Smooth muscle cell (in vitro differentiated cells): ENCODE measurements at regions not wholly inside any gene's neighbourhood (a gene's known extent, or its start where the extent isn't known, plus 50 kb on each side); places are given as distances from the start of the nearest gene placed in this dataset.
A peak's percentile ranks its signal among the peaks of the same experiment; 100 is the strongest.

ENCODE experiments used
- DNase-seq: peaks from one replicate; lab custom pipeline; 2025; ENCODE audit not compliant: unreplicated experiment; lab: John Stamatoyannopoulos, UW
- H2AFZ ChIP-seq: fragments of 200-600 bp; sonication (generic); 2 replicates; pipeline ENCODE4 v1.6.0; 2016; ENCODE audit warnings: antibody characterized with exemption, low read depth, mild to moderate bottlenecking
- H3F3A ChIP-seq: fragments of 200-600 bp; sonication (generic); 2 replicates; pipeline ENCODE4 v1.6.0; 2017; ENCODE audit warnings: antibody characterized with exemption, low read depth
- H3K27ac ChIP-seq: fragments of 200-600 bp; sonication (generic); 2 replicates; pipeline ENCODE4 v1.5.1; 2016; ENCODE audit warnings: low read depth, mild to moderate bottlenecking
- H3K27me3 ChIP-seq: fragments of 200-600 bp; sonication (generic); 2 replicates; pipeline ENCODE4 v1.6.1; 2016; ENCODE audit warnings: low read depth, mild to moderate bottlenecking
- H3K36me3 ChIP-seq: fragments of 200-600 bp; sonication (generic); 2 replicates; pipeline ENCODE4 v1.5.1; 2016; ENCODE audit warnings: low read depth
- H3K4me1 ChIP-seq: fragments of 200-600 bp; sonication (generic); 2 replicates; pipeline ENCODE4 v1.5.1; 2016; ENCODE audit warnings: low read depth
- H3K4me2 ChIP-seq: fragments of 200-600 bp; sonication (generic); 2 replicates; pipeline ENCODE4 v1.6.0; 2016; ENCODE audit warnings: mild to moderate bottlenecking
- H3K4me3 ChIP-seq: fragments of 200-600 bp; sonication (generic); 2 replicates; pipeline ENCODE4 v1.5.1; 2016; ENCODE audit warnings: mild to moderate bottlenecking
- H3K79me2 ChIP-seq: fragments of 200-600 bp; sonication (generic); 2 replicates; pipeline ENCODE4 v1.6.0; 2016; ENCODE audit warnings: low read depth, mild to moderate bottlenecking
- H3K9ac ChIP-seq: fragments of 200-600 bp; sonication (generic); 2 replicates; pipeline ENCODE4 v1.6.0; 2016; ENCODE audit warnings: low read depth
- H3K9me3 ChIP-seq: fragments of 200-600 bp; sonication (generic); replicated peaks from 2 replicates; pipeline ENCODE4 v1.5.1; 2016; ENCODE audit warnings: low read depth
- H4K20me1 ChIP-seq: fragments of 200-600 bp; sonication (generic); 2 replicates; pipeline ENCODE4 v1.6.0; 2016; ENCODE audit warnings: low read depth
- CTCF ChIP-seq: fragments of 200-600 bp; sonication (generic); IDR thresholded peaks from 2 replicates; pipeline ENCODE4 v1.5.1; 2017; ENCODE audit warnings: borderline replicate concordance, mild to moderate bottlenecking, antibody characterized with exemption; ENCODE audit not compliant: insufficient read depth, poor library complexity, severe bottlenecking
- WGBS: methylation state at CpG from one replicate; pipeline ENCODE4 v1.1.7; 2016; ENCODE audit warnings: low lambda C conversion rate; 5-methylcytosine and 5-hydroxymethylcytosine counted together

DNA sequence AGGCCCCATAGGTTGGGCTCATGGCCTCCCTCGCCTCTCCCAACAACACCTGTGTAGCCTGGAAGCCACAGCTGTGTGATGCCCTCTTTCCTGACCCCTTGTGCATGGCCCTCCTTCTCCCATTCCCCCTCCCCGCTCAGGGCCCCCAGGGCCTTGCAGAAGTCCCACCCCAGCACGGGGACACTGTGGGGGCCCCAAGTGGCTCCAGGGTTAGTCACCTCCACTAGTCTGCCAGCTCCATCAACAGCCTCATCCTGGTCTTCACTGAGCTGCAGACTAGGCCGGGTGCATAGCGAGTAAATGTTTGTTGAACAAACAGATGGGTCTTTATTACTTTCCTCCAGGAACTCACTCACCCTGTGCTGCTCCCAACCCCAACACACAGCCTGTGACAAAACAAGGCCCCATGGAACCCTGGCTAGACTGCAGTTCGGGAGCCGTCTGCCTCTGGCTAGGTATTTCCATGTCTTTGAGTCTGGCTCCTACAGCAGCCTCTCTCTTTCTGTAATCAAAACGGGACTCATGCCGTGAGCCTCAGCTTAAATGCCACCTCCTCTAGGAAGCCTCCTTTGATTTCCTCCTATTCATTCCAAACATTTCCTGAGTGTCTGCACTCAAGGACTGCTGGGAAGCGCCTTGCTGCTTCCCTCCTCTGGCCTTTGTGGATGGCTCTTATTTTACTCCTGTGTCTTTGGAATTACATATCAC, 109.9 kb upstream of the ID2 start:
- Histone ChIP-seq H2AFZ (no peak overlapping the region), H3K9ac (no peak overlapping the region), H3K27me3 (no peaks in the 10 kb centered on the region), H3K4me3 (no peak overlapping the region), H4K20me1 (no peaks in the 10 kb centered on the region), H3F3A (peaks cover 4% of the 10 kb centered on the region), H3K27ac (no peak overlapping the region), H3K36me3 (no peaks in the 10 kb centered on the region), H3K9me3 (no peaks in the 10 kb centered on the region), H3K79me2 (no peaks in the 10 kb centered on the region), H3K4me2 (no peak overlapping the region), H3K4me1 (peaks cover 7% of the 10 kb centered on the region)
- DNase-seq = no peak
- TF ChIP-seq CTCF = no peak
- 85% methylated on average over 10 of the region's 10 CpGs for WGBS

GRCh38 chr2:8572712-8573233, 109.1 kb upstream of the ID2 start:
- Histone ChIP-seq H2AFZ (no peak overlapping the region), H3K27ac (no peak overlapping the region), H3K9ac (no peak overlapping the region), H3K9me3 (no peaks in the 10 kb centered on the region), H3K27me3 (no peaks in the 10 kb centered on the region), H4K20me1 (no peaks in the 10 kb centered on the region), H3K4me1 (peaks cover 7% of the 10 kb centered on the region), H3K79me2 (no peaks in the 10 kb centered on the region), H3F3A (peaks cover 4% of the 10 kb centered on the region), H3K4me3 (no peak overlapping the region), H3K4me2 (peak overlapping the region; percentile 12), H3K36me3 (no peaks in the 10 kb centered on the region)
- WGBS = 95% methylated on average over 12 of the region's 12 CpGs
- TF ChIP-seq CTCF = no peak
- DNase-seq = no peak

- H3K36me3 ChIP-seq = no peaks in the 10 kb centered on the region
- no peak overlapping the region for H3K4me3 ChIP-seq
- no peaks in the 10 kb centered on the region for H3K27me3 ChIP-seq
- no peak overlapping the region for H3K9ac ChIP-seq
- H3K79me2 ChIP-seq = no peaks in the 10 kb centered on the region
- no peak for DNase-seq
- H3F3A ChIP-seq = peaks cover 4% of the 10 kb centered on the region
- H3K4me1 ChIP-seq = peaks cover 7% of the 10 kb centered on the region
- 57% methylated on average over 22 of the region's 22 CpGs for WGBS
- no peak for TF ChIP-seq CTCF
- peak overlapping the region; percentile 89 for H3K27ac ChIP-seq
- no peaks in the 10 kb centered on the region for H3K9me3 ChIP-seq
- no peaks in the 10 kb centered on the region for H4K20me1 ChIP-seq
- peak overlapping the region; percentile 12 for H3K4me2 ChIP-seq
- no peak overlapping the region for H2AFZ ChIP-seq
Measured at GRCh38 chr2:8573234-8573941, 108.5 kb upstream of the ID2 start.

DNA sequence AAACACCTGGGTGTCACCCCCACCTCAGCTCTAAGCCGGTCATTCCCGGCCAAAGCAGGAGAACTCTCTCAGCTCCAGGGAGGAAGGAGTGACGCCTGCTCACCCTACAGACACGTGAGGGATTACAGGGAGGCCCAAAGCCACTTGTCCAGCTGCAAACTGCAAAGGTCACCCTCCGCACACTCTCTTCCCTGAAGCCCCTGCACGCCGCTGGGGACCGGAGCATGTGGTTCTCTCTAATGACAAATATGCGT, 108.0 kb upstream of the ID2 start:
- Histone ChIP-seq H3K4me3 (no peak overlapping the region), H2AFZ (no peak overlapping the region), H4K20me1 (no peaks in the 10 kb centered on the region), H3K36me3 (no peaks in the 10 kb centered on the region), H3K79me2 (no peaks in the 10 kb centered on the region), H3K27ac (peak overlapping the region; percentile 89), H3K9me3 (no peaks in the 10 kb centered on the region), H3F3A (peaks cover 4% of the 10 kb centered on the region), H3K4me1 (peaks cover 7% of the 10 kb centered on the region), H3K27me3 (no peaks in the 10 kb centered on the region), H3K4me2 (peak overlapping the region; percentile 12), H3K9ac (no peak overlapping the region)
- no peak for TF ChIP-seq CTCF
- DNase-seq = no peak
- 72% methylated on average over 9 of the region's 9 CpGs for WGBS
